ENCODE measurements at regions not wholly inside any gene's neighbourhood (a gene's known extent, or its start where the extent isn't known, plus 50 kb on each side); places are given as distances from the start of the nearest gene placed in this dataset.
A peak's percentile ranks its signal among the peaks of the same experiment; 100 is the strongest.

- peak; percentile 79; the same call in 1 of the 2 replicates for TF ChIP-seq EGR1 (IDR thresholded peaks at IDR 0.05; ENCODE audit: borderline replicate concordance, low read depth, low read length)
- no peak for TF ChIP-seq ATF3 (IDR thresholded peaks at IDR 0.05; ENCODE audit: insufficient read depth, low read depth, low read length)
- no peak for TF ChIP-seq BCL11A (IDR thresholded peaks at IDR 0.05; ENCODE audit: low read depth in 2 of 2, low read length in 2 of 2)
- peak in 1 of 2 experiments; percentile 20; a peak in 1 of 4 replicates for TF ChIP-seq RAD21 (IDR thresholded peaks at IDR 0.05 in 1 of 2, conservative IDR thresholded peaks at IDR 0.05 in 1 of 2; ENCODE audit: low read depth in 2 of 2, low read length in 2 of 2)
- TF ChIP-seq POLR2A (IDR thresholded peaks at IDR 0.05; ENCODE audit: control extremely low read depth in 1 of 2, low read depth in 2 of 2, low read length in 2 of 2) = no peak
- no peak; the same call in 1 of the 2 replicates for TF ChIP-seq SP4 (IDR thresholded peaks at IDR 0.05; ENCODE audit: low read length)
- TF ChIP-seq EP300 (IDR thresholded peaks at IDR 0.05; ENCODE audit: borderline replicate concordance in 1 of 2, low read depth in 2 of 2, low read length in 2 of 2) = peak in 1 of 2 experiments; percentile 91; a peak in 2 of 3 replicates
- no peak for TF ChIP-seq SUZ12 (IDR thresholded peaks at IDR 0.05; ENCODE audit: low read length)
- no peak for TF ChIP-seq ATF2 (IDR thresholded peaks at IDR 0.05; ENCODE audit: low read length)
- TF ChIP-seq CREB1 (IDR thresholded peaks at IDR 0.05) = peak; percentile 67
- TF ChIP-seq TBP (IDR thresholded peaks at IDR 0.05; ENCODE audit: low read depth, low read length) = peak; percentile 61; the same call in 1 of the 2 replicates
- peak; percentile 100 for TF ChIP-seq SIN3A (conservative IDR thresholded peaks at IDR 0.05 in 1 of 2, IDR thresholded peaks at IDR 0.05 in 1 of 2; ENCODE audit: low read depth in 1 of 2, low read length in 2 of 2)
- TF ChIP-seq, protein P1, sequence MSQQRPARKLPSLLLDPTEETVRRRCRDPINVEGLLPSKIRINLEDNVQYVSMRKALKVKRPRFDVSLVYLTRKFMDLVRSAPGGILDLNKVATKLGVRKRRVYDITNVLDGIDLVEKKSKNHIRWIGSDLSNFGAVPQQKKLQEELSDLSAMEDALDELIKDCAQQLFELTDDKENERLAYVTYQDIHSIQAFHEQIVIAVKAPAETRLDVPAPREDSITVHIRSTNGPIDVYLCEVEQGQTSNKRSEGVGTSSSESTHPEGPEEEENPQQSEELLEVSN (IDR thresholded peaks at IDR 0.05) = peak; percentile 51
- peak; percentile 69 for TF ChIP-seq ASH2L (IDR thresholded peaks at IDR 0.05; ENCODE audit: low read length)
- 0 out of 2 replicates have a peak, but pooled peaks have one; percentile 53 for TF ChIP-seq RBBP5 (IDR thresholded peaks at IDR 0.05; ENCODE audit: borderline replicate concordance, low read depth, low read length)
- TF ChIP-seq YY1 (IDR thresholded peaks at IDR 0.05; ENCODE audit: low read depth, low read length) = 0 out of 2 replicates have a peak, but pooled peaks have one; percentile 21
Measured at GRCh38 chr5:175796536-175797499, 74.6 kb upstream of the CPLX2 start (continued).
